BJ (cell line): ENCODE measurements at regions not wholly inside any gene's neighbourhood (a gene's known extent, or its start where the extent isn't known, plus 50 kb on each side); places are given as distances from the start of the nearest gene placed in this dataset.
"Not testable (repeated sequence)": the region's sequence is repeated elsewhere in the genome, so short reads cannot be mapped to it uniquely, and the experiment has no call there.

ENCODE experiments used
- CTCF ChIA-PET: fragments of 350-600 bp; formaldehyde crosslinking; extraction: SDS; loops from one replicate; lab custom pipeline; 2021; ENCODE audit warnings: antibody characterized with exemption, inconsistent platforms; lab: Yijun Ruan, JAX
- POLR2A ChIA-PET: fragments of 300-600 bp; sonication (Branson Sonifier 250); formaldehyde crosslinking; extraction: SDS; loops from one replicate; lab custom pipeline; 2021; ENCODE audit warnings: antibody characterized with exemption; lab: Charles Lee
- DNase-seq: peaks from one replicate; pipeline ENCODE4 v3.0.0-alpha.2; 2011; ENCODE audit warnings: low read depth
- H3K27me3 ChIP-seq: 2 replicates; pipeline ENCODE4 v1.6.0; 2011; ENCODE audit warnings: low read length; ENCODE audit not compliant: control insufficient read depth, insufficient read depth
- H3K36me3 ChIP-seq: 2 replicates; pipeline ENCODE4 v1.5.1; 2011; ENCODE audit warnings: low read length; ENCODE audit not compliant: control insufficient read depth, insufficient read depth
- H3K4me3 ChIP-seq: 2 replicates; pipeline ENCODE4 v1.5.1; 2011; ENCODE audit warnings: low read depth, mild to moderate bottlenecking, control low read depth, low read length
- TF ChIP-seq, protein P1 (sequence below): IDR thresholded peaks from 2 replicates; pipeline ENCODE4 v1.5.1; 2011; ENCODE audit warnings: low read depth, mild to moderate bottlenecking, control low read depth, inconsistent platforms, low read length, moderate library complexity; ENCODE audit not compliant: insufficient read depth

DNA sequence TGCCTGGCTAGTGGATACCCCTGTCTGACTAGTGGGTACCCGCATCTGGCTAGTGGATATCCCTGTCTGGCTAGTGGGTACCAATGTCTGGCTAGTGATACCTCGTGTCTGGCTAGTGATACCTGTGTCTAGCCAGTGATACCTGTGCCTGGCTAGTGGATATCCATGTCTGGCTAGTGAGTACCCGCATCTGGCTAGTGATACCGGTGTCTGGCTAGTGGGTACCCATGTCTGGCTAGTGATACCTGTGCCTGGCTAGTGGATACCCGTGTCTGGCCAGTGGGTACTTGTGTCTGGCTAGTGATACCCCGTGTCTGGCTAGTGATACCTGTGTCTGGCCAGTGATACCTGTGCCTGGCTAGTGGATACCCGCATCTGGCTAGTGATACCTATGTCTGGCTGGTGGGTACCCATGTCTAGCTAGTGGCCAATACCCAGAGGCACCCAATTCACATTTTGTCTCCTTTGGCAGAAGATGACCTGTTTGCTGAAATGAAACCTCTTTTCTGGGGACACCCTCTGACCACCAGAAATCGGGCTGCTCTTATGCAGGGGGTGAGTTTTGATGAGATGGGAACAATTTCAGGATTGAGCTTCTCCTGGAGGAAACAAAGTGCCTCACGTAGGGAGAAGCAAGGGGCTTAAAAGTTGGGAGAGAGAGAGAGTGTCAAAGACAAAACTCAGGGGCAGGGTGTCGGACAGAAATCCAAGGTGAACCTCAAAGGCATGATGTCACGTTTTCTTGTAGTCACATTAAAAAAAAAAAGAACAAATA lies 63.4 kb downstream of the SMIM38 start:
- POLR2A ChIA-PET, result no interaction called here
- CTCF ChIA-PET, result interaction anchor here (0.8 kb wide), 1 partner anchor 87 kb away, joined by 3 read pairs; no protein-coding TSS in a partner anchor
- TF ChIP-seq, protein P1, sequence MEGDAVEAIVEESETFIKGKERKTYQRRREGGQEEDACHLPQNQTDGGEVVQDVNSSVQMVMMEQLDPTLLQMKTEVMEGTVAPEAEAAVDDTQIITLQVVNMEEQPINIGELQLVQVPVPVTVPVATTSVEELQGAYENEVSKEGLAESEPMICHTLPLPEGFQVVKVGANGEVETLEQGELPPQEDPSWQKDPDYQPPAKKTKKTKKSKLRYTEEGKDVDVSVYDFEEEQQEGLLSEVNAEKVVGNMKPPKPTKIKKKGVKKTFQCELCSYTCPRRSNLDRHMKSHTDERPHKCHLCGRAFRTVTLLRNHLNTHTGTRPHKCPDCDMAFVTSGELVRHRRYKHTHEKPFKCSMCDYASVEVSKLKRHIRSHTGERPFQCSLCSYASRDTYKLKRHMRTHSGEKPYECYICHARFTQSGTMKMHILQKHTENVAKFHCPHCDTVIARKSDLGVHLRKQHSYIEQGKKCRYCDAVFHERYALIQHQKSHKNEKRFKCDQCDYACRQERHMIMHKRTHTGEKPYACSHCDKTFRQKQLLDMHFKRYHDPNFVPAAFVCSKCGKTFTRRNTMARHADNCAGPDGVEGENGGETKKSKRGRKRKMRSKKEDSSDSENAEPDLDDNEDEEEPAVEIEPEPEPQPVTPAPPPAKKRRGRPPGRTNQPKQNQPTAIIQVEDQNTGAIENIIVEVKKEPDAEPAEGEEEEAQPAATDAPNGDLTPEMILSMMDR, result no peak
- Histone ChIP-seq H3K36me3 (no peaks in the 10 kb centered on the region), H3K4me3 (no peak overlapping the region), H3K27me3 (peaks cover 1% of the 10 kb centered on the region)
- no peak for DNase-seq

DNA sequence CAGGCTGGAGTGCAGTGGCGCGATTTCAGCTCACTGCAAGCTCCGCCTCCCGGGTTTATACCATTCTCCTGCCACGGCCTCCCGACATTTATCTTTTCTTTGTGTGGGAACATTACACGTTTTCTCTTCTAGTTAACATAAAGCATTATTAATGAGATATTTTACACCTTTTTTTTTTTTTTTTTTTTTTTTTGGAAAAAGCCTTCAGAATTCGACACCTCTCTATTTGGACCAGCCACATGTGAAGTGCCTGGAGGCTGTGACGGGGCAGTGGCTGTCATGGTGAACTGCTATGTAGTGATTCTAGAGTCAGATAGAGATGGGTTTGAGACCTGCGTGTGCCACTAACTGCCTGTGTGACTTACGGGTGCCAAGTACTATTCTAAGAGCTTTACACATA lies 64.3 kb downstream of the SMIM38 start:
- no peak for DNase-seq
- CTCF ChIA-PET, result interaction anchor here (0.8 to 1.6 kb wide), 2 partner anchors 18 to 88 kb away, joined by 3 to 4 read pairs; no protein-coding TSS in a partner anchor
- peaks cover 1% of the 10 kb centered on the region for H3K27me3 ChIP-seq
- no peak overlapping the region for H3K4me3 ChIP-seq
- TF ChIP-seq, protein P1, result no peak
- H3K36me3 ChIP-seq, result no peaks in the 10 kb centered on the region
- POLR2A ChIA-PET, result no interaction called here

DNA sequence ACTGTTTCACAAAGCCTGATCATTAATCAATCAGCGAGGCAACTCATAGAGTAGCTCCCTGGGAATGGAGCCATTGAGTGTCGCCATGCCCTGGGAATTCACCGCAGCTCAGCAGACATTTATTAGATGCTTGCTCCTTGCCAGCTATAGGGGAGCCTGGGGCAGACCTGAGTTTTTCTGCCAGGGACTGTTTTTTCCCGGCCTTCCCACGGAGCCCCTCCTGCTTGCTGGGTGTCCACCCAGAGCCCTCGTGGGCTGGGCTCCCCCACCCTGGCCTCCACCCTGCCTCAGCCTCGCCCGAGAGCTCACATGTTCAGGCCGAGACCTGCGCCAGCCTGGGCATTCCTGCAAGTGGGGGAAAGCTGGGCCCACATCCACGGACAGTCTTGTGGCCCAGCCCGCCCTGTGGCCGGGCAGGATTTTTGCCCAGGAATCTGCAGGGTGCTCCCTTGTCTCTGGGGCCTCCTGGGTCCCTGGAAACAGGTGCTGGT lies 64.9 kb downstream of the SMIM38 start:
- ChIA-PET POLR2A (no interaction called here), CTCF (interaction anchor here (1.6 kb wide), 1 partner anchor 18 kb away, joined by 4 read pairs; no protein-coding TSS in a partner anchor)
- Histone ChIP-seq H3K4me3 (no peak overlapping the region), H3K36me3 (no peaks in the 10 kb centered on the region), H3K27me3 (peaks cover 1% of the 10 kb centered on the region)
- TF ChIP-seq, protein P1, result no peak
- no peak for DNase-seq

DNA sequence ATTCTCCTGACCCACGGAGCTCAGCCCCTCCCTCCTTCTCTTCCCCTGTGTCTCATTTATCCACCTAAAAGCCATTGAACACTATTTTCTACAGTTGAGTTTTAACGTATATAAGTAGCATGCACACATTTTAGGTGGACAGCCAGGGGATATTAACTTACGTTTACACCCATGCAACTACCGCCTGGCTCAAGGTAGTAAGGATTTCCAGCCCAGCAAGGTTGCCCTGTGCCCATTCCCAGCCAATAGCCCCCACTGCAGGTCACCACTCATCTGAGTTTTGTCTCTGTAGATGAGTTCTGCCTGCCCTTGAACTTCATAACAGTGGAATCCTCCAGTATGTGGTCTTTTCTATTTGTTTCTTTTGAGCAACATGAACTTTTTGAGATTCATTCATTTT lies 65.4 kb downstream of the SMIM38 start:
- H3K27me3 ChIP-seq, result peaks cover 1% of the 10 kb centered on the region
- no peak overlapping the region for H3K4me3 ChIP-seq
- no peak for DNase-seq
- TF ChIP-seq, protein P1, result no peak
- ChIA-PET POLR2A (no interaction called here), CTCF (interaction anchor here (1.6 kb wide), 1 partner anchor 19 kb away, joined by 4 read pairs; no protein-coding TSS in a partner anchor)
- H3K36me3 ChIP-seq, result no peaks in the 10 kb centered on the region

DNA sequence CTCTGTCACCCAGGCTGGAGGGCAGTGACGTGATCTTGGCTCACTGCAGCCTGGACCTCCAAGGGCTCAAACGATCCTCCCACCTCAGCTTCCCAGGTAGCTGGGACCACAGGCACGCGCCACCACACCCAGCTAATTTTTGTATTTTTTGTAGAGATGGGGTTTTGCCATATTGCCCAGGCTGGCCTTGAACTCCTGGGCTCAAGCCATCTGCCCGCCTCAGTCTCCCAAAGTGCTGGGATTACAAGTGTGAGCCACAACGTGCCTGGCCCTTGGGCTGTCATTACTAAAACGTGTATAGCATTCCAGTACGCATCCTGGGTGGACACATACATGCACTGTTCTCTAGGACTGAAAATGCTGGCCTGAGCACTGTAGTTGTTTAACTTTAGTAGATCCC lies 65.9 kb downstream of the SMIM38 start:
- H3K4me3 ChIP-seq, CTCF ChIA-PET, POLR2A ChIA-PET, H3K27me3 ChIP-seq, DNase-seq, H3K36me3 ChIP-seq: not testable (repeated sequence)
